ENCODE measurements at regions not wholly inside any gene's neighbourhood (a gene's known extent, or its start where the extent isn't known, plus 50 kb on each side); places are given as distances from the start of the nearest gene placed in this dataset.

DNA sequence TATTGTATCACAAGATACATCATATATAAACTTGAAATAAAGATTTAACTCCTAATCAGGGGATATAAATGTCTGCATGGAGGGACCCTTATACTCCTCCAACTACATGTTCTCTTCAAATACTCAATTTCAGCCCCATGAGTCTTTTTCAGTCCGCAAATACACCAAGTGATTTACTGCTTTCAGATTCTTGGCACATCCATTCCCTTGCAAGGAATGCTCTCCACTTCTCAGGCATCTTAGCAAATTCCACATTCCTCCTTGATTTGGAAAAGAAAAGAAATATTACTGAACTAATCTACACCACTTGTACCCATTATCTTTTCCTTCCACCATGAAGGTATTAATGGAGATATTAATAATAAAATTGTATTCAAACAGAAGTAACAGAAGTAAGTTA lies 999.4 kb upstream of the GJE1 start:
- no peak for DNase-seq (ENCODE audit: low spot score)
- in situ Hi-C loops (cut with MboI; ENCODE audit: low sequenced_read_pairs, unreplicated experiment): no loop called here
- TF ChIP-seq, protein P1, sequence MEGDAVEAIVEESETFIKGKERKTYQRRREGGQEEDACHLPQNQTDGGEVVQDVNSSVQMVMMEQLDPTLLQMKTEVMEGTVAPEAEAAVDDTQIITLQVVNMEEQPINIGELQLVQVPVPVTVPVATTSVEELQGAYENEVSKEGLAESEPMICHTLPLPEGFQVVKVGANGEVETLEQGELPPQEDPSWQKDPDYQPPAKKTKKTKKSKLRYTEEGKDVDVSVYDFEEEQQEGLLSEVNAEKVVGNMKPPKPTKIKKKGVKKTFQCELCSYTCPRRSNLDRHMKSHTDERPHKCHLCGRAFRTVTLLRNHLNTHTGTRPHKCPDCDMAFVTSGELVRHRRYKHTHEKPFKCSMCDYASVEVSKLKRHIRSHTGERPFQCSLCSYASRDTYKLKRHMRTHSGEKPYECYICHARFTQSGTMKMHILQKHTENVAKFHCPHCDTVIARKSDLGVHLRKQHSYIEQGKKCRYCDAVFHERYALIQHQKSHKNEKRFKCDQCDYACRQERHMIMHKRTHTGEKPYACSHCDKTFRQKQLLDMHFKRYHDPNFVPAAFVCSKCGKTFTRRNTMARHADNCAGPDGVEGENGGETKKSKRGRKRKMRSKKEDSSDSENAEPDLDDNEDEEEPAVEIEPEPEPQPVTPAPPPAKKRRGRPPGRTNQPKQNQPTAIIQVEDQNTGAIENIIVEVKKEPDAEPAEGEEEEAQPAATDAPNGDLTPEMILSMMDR (IDR thresholded peaks at IDR 0.05; ENCODE audit: borderline replicate concordance, control extremely low read depth, extremely low read depth, insufficient read depth, missing control alignments): no peak

DNA sequence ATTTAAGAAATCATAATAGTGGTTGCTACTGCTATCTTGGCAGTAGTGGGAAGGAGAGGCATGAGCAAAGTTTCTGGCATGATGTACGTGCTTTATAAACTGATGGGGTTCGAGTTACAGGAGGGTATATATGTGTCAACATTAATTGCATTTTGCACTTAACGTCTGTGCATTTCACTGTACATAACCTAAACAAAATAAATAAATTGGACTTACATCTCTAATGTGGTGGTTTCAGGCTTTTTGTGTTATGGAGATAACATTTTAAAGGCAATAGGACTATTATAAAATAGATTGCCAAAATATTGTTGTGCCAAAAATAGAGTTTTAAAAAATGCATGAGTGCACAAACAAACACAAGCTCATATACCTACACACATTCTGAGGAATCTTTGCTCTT lies 1001.1 kb upstream of the GJE1 start:
- DNase-seq (ENCODE audit: low spot score): no peak
- in situ Hi-C loops (cut with MboI; ENCODE audit: low sequenced_read_pairs, unreplicated experiment): no loop called here
- TF ChIP-seq, protein P1 (IDR thresholded peaks at IDR 0.05; ENCODE audit: borderline replicate concordance, control extremely low read depth, extremely low read depth, insufficient read depth, missing control alignments): no peak

DNA sequence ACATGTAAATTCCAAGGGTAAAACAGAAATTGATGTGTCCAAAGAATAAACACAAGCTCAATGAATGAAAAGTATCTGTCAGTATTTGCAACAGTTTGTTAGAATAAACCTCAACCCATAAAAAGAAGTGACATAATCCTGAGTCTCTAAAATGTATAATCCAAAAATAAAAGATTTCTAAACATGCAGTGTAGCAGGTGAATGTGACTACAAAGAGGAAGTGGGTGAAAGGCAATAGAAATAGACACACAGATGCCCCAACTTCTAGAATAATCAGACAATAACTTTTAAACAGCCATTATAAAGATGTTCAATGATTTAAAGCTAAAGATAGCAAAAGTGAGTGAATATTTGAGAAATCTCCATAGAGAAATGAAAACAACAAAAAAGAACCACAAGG lies 1009.2 kb upstream of the GJE1 start:
- in situ Hi-C loops (cut with MboI; ENCODE audit: low sequenced_read_pairs, unreplicated experiment): no loop called here
- no peak for DNase-seq (ENCODE audit: low spot score)
- TF ChIP-seq, protein P1 (IDR thresholded peaks at IDR 0.05; ENCODE audit: borderline replicate concordance, control extremely low read depth, extremely low read depth, insufficient read depth, missing control alignments): no peak

DNA sequence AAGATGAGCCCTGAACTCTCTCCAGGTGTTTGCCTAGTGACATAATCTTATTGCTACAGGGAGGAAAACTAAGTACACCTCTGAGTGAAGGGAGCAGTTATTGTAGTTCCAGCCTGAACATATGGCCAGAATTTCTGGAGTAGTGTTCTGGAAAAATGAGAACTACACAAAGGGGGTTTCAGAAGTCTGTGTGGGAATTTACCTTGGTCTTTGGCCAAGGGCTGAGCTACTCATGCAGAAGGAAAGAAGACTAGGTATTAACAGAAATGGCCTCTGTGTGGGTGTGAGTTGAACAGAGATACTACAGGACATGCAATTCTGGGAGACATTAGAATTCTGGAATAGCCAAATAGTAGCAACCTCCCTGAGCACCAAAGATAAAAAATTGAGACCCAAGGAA lies 1009.7 kb upstream of the GJE1 start:
- no peak for DNase-seq (ENCODE audit: low spot score)
- in situ Hi-C loops (cut with MboI; ENCODE audit: low sequenced_read_pairs, unreplicated experiment): no loop called here
- TF ChIP-seq, protein P1 (IDR thresholded peaks at IDR 0.05; ENCODE audit: borderline replicate concordance, control extremely low read depth, extremely low read depth, insufficient read depth, missing control alignments): no peak

DNA sequence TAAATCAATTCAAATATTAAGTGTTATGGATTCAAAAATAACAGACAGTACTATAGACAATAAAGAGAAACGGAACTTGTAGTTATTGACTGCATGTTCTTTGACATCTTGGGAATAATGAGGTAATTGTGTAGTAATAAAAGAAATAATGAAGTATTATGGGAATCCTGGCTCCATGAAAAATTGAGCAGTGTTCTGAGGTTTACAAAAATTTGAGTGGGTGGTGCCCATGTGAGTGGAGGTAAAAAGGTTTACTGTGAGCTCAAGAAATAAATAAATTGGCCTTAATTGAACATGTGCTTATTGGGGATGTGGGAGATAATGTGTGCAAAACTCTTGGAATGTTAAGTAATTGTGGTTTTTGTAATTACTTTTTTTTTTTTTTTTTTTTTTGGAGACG lies 1013.7 kb upstream of the GJE1 start:
- TF ChIP-seq, protein P1 (IDR thresholded peaks at IDR 0.05; ENCODE audit: borderline replicate concordance, control extremely low read depth, extremely low read depth, insufficient read depth, missing control alignments): no peak
- in situ Hi-C loops (cut with MboI; ENCODE audit: low sequenced_read_pairs, unreplicated experiment): no loop called here

DNA sequence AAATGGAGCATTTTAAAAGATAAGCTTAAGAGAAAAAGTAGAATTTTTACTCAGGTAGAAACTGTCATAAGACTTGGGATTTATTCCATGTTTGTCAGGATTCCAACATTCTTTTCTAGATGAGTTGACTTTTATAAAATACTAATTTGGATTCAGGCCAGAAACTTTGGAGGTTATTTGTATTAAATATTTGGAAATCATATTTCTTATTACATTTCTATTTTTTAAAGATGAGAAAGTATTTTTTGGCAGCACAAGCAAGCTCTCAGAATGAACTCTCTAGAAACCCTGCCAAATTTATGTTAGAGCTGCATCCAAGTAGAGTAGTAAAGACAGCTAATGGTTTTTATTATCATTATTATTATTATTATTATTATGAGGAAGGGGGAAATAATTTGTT lies 1014.9 kb upstream of the GJE1 start:
- DNase-seq (ENCODE audit: low spot score): no peak
- in situ Hi-C loops (cut with MboI; ENCODE audit: low sequenced_read_pairs, unreplicated experiment): no loop called here
- TF ChIP-seq, protein P1 (IDR thresholded peaks at IDR 0.05; ENCODE audit: borderline replicate concordance, control extremely low read depth, extremely low read depth, insufficient read depth, missing control alignments): no peak

More for the DNA sequence above, 1013.7 kb upstream of the GJE1 start:
- no peak for DNase-seq (ENCODE audit: low spot score)

DNA sequence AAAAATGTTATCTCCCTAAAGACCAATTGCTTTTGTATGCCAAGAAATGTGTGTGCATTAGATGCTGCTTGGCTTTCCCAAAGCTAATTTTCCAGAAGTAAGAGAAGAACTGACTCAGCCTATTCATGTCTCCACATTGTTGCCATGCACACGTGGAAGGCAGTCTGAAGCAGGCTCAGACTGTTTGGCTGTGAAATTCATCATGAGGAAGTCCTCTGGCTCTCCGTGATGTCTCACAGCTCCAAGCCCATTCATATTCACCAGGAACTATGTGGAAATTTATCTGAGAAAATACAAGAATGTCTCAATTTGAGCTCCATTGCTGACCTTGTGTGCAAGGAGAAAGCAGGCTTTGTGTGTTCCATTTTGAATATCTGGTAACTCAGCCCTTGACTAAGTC lies 1022.2 kb upstream of the GJE1 start:
- DNase-seq (ENCODE audit: low spot score): no peak
- in situ Hi-C loops (cut with MboI; ENCODE audit: low sequenced_read_pairs, unreplicated experiment): no loop called here
- TF ChIP-seq, protein P1 (IDR thresholded peaks at IDR 0.05; ENCODE audit: borderline replicate concordance, control extremely low read depth, extremely low read depth, insufficient read depth, missing control alignments): no peak
